Skeletal muscle tissue (tissue), 3 donors: ENCODE measurements at regions not wholly inside any gene's neighbourhood (a gene's known extent, or its start where the extent isn't known, plus 50 kb on each side); places are given as distances from the start of the nearest gene placed in this dataset.
A peak's percentile ranks its signal among the peaks of the same experiment; 100 is the strongest.

Experiments
- H3K27ac ChIP-seq: one replicate; pipeline ENCODE4 v1.7.0; 2013; ENCODE audit warnings: mild to moderate bottlenecking, low read depth, low read length, inconsistent platforms
- H3K27me3 ChIP-seq, 3 donors: one replicate each; pipeline ENCODE4 v1.7.0; 2013; ENCODE audit warnings: low read length in 3 of 3; ENCODE audit not compliant: control insufficient read depth in 3 of 3, insufficient read depth in 3 of 3
- H3K36me3 ChIP-seq, 3 donors: one replicate each; pipeline ENCODE4 v1.7.0; 2013; ENCODE audit warnings: low read length in 3 of 3; ENCODE audit not compliant: control insufficient read depth in 3 of 3, insufficient read depth in 3 of 3
- H3K4me1 ChIP-seq, 3 donors: one replicate each; pipeline ENCODE4 v1.7.0; 2013; ENCODE audit warnings: low read length in 3 of 3, mild to moderate bottlenecking in 3 of 3; ENCODE audit not compliant: control insufficient read depth in 3 of 3, insufficient read depth in 3 of 3
- H3K4me3 ChIP-seq, 3 donors: one replicate each; pipeline ENCODE4 v1.7.0; 2013; ENCODE audit warnings: low read length in 3 of 3
- H3K9ac ChIP-seq, 3 donors: one replicate each; pipeline ENCODE4 v1.7.0; 2013; ENCODE audit warnings: low read length in 3 of 3, mild to moderate bottlenecking in 3 of 3, moderate library complexity in 2 of 3, low read depth in 1 of 3
- H3K9me3 ChIP-seq, 3 donors: one replicate each; pipeline ENCODE4 v1.7.0; 2013; ENCODE audit warnings: low read length in 3 of 3; ENCODE audit not compliant: control insufficient read depth in 3 of 3
- donor health status: Osteomylitis.

GRCh38 chr15:62934236-62934971, 108.1 kb upstream of the TPM1 start:
- Histone ChIP-seq H3K4me3 (no peak overlapping the region), H3K27ac (no peak overlapping the region), H3K27me3 (no peaks in the 10 kb centered on the region), H3K36me3 (no peaks in the 10 kb centered on the region), H3K9me3 (no peaks in the 10 kb centered on the region), H3K9ac (no peak overlapping the region), H3K4me1 (peaks cover 5 to 21% (median 12%) of the 10 kb centered on the region in 3 donors)

- peaks cover 16 to 32% (median 19%) of the 10 kb centered on the region in 3 donors for H3K4me1 ChIP-seq
- H3K4me3 ChIP-seq = no peak overlapping the region
- no peaks in the 10 kb centered on the region for H3K36me3 ChIP-seq
- no peak overlapping the region for H3K27ac ChIP-seq
- no peak overlapping the region for H3K9ac ChIP-seq
- no peaks in the 10 kb centered on the region for H3K27me3 ChIP-seq
- no peaks in the 10 kb centered on the region for H3K9me3 ChIP-seq
Measured at GRCh38 chr15:62935300-62936081, 107.1 kb upstream of the TPM1 start.

GRCh38 chr15:62938825-62939224, 103.7 kb upstream of the TPM1 start:
- Histone ChIP-seq H3K9ac (no peak overlapping the region), H3K27me3 (no peaks in the 10 kb centered on the region), H3K4me1 (peaks cover 31 to 38% (median 32%) of the 10 kb centered on the region in 3 donors), H3K36me3 (no peaks in the 10 kb centered on the region), H3K4me3 (no peak overlapping the region), H3K9me3 (no peaks in the 10 kb centered on the region), H3K27ac (no peak overlapping the region)

- H3K27me3 ChIP-seq = no peaks in the 10 kb centered on the region
- peaks cover 24 to 29% (median 27%) of the 10 kb centered on the region in 3 donors for H3K4me1 ChIP-seq
- no peaks in the 10 kb centered on the region for H3K36me3 ChIP-seq
- H3K9me3 ChIP-seq = no peaks in the 10 kb centered on the region
- H3K4me3 ChIP-seq = peak overlapping the region; percentile 41 to 58 (median 54)
- H3K9ac ChIP-seq = peak overlapping the region; percentile 66 to 75 (median 69)
- H3K27ac ChIP-seq = peak overlapping the region; percentile 86
Measured at GRCh38 chr15:62940093-62940754, 102.3 kb upstream of the TPM1 start.

DNA sequence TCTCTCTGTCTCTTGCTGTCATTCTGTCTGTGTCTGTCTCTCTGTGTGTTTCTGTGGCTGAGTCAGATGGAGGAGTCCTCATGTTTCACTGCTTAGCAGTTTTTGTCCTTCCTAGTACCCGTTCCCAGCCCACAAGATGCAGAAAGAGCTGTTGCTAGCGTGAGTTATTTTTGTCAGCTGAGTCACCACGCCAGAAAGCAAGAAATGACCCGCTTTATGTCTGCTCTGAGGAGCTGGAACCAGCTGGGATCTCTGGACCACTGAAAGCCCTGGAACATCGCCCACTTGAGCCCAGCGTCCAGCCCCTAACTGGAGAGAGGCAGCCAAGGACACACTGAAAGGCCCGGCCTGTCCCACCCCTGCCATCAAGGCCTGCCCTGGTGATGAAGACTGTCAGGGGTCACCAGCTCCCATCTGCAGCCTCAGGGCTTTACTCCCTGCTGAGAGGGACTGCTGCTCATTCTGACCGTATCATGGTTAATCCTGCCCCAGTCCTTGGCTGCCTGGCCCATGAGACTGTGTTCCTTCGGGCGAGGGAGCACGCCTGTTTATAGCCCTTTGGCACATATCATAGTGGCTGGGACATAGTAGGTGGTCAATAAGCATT, 101.7 kb upstream of the TPM1 start:
- H3K27ac ChIP-seq = peak overlapping the region; percentile 86
- H3K36me3 ChIP-seq = no peaks in the 10 kb centered on the region
- peak overlapping the region; percentile 66 to 75 (median 69) for H3K9ac ChIP-seq
- H3K27me3 ChIP-seq = no peaks in the 10 kb centered on the region
- peaks cover 20 to 27% (median 23%) of the 10 kb centered on the region in 3 donors for H3K4me1 ChIP-seq
- peak overlapping the region; percentile 41 to 58 (median 54) for H3K4me3 ChIP-seq
- no peaks in the 10 kb centered on the region for H3K9me3 ChIP-seq

- Histone ChIP-seq H3K9me3 (no peaks in the 10 kb centered on the region), H3K4me3 (no peak overlapping the region), H3K36me3 (no peaks in the 10 kb centered on the region), H3K4me1 (peaks cover 20 to 27% (median 23%) of the 10 kb centered on the region in 3 donors), H3K9ac (no peak overlapping the region), H3K27me3 (no peaks in the 10 kb centered on the region), H3K27ac (peak overlapping the region; percentile 86)
Measured at GRCh38 chr15:62941699-62942098, 100.8 kb upstream of the TPM1 start.

DNA sequence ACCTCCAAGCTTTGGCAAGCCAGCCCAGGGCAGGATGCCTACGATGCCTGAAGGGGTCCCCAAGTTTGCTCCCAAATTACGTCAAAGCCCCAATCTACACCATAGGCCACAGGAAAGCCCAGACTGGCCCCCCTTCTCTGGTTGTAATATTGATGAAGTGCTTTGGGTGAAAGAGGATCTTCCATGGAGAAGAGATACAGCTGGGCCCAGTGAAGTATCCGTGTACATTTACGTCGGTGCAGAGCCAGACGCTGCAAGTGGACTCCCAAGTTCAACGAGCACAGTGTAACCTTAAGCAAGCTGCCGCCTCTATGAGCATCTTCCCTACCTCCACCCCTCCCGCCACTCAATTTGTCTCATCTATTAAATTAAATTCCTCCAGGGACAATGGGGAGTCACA, 100.1 kb upstream of the TPM1 start:
- H3K27me3 ChIP-seq = no peaks in the 10 kb centered on the region
- no peak overlapping the region for H3K4me3 ChIP-seq
- H3K27ac ChIP-seq = no peak overlapping the region
- no peaks in the 10 kb centered on the region for H3K36me3 ChIP-seq
- H3K4me1 ChIP-seq = peaks cover 20 to 27% (median 23%) of the 10 kb centered on the region in 3 donors
- no peak overlapping the region for H3K9ac ChIP-seq
- no peaks in the 10 kb centered on the region for H3K9me3 ChIP-seq

DNA sequence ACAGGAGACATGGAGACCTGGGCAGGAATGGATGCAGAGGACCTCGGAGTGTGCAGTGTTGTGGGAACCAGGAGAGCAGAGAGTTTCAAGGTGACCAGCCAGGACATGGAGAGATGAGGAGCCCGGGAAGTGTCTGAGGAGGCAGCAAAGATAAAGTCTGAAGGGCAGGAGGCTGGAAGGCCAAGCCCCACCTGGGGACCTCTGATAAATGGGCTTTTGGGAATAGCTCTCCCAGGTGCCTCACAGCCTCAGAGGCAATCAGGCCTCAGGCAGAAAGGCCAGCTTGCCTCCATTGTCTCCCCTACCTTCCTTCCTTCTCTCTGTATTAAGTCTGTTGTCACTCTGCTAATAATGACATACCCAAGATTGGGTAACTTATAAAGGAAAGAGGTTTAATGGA, 97.5 kb upstream of the TPM1 start:
- no peak overlapping the region for H3K27ac ChIP-seq
- no peaks in the 10 kb centered on the region for H3K36me3 ChIP-seq
- H3K4me1 ChIP-seq = peaks cover 17 to 22% (median 17%) of the 10 kb centered on the region in 3 donors
- no peaks in the 10 kb centered on the region for H3K27me3 ChIP-seq
- no peaks in the 10 kb centered on the region for H3K9me3 ChIP-seq
- H3K4me3 ChIP-seq = no peak overlapping the region
- H3K9ac ChIP-seq = no peak overlapping the region

GRCh38 chr15:62945760-62946159, 96.8 kb upstream of the TPM1 start:
- no peak overlapping the region for H3K9ac ChIP-seq
- H3K27ac ChIP-seq = no peak overlapping the region
- H3K4me3 ChIP-seq = no peak overlapping the region
- peaks cover 10 to 17% (median 16%) of the 10 kb centered on the region in 3 donors for H3K4me1 ChIP-seq
- no peaks in the 10 kb centered on the region for H3K36me3 ChIP-seq
- H3K27me3 ChIP-seq = no peaks in the 10 kb centered on the region
- H3K9me3 ChIP-seq = no peaks in the 10 kb centered on the region
